IPS-18a (cell line): ENCODE measurements at regions not wholly inside any gene's neighbourhood (a gene's known extent, or its start where the extent isn't known, plus 50 kb on each side); places are given as distances from the start of the nearest gene placed in this dataset.

Source experiments
- H3K27ac ChIP-seq: one replicate; pipeline ENCODE4 v1.5.1; 2013; ENCODE audit warnings: low read length
- H3K27me3 ChIP-seq: one replicate; pipeline ENCODE4 v1.6.1; 2013; ENCODE audit warnings: mild to moderate bottlenecking, low read length; ENCODE audit not compliant: control insufficient read depth, insufficient read depth
- H3K36me3 ChIP-seq: one replicate; pipeline ENCODE4 v1.6.1; 2013; ENCODE audit warnings: low read depth, low read length; ENCODE audit not compliant: control insufficient read depth
- H3K4me1 ChIP-seq: one replicate; pipeline ENCODE4 v1.6.1; 2013; ENCODE audit warnings: low read depth, low read length; ENCODE audit not compliant: control insufficient read depth
- H3K4me3 ChIP-seq: one replicate; pipeline ENCODE4 v1.5.1; 2013; ENCODE audit warnings: low read length
- H3K9ac ChIP-seq: one replicate; pipeline ENCODE4 v1.6.1; 2013; ENCODE audit warnings: mild to moderate bottlenecking, low read length, moderate library complexity
- H3K9me3 ChIP-seq: one replicate; pipeline ENCODE4 v1.6.1; 2013; ENCODE audit warnings: low read depth, low read length; ENCODE audit not compliant: control insufficient read depth

- Histone ChIP-seq H3K27ac (no peak overlapping the region), H3K36me3 (no peaks in the 10 kb centered on the region), H3K9me3 (no peaks in the 10 kb centered on the region), H3K27me3 (no peaks in the 10 kb centered on the region), H3K9ac (no peak overlapping the region), H3K4me1 (no peaks in the 10 kb centered on the region), H3K4me3 (no peak overlapping the region)
Measured at GRCh38 chr14:98665007-98665406, 607.0 kb downstream of the BCL11B start.

- Histone ChIP-seq H3K4me1 (no peaks in the 10 kb centered on the region), H3K27ac (no peak overlapping the region), H3K9ac (no peak overlapping the region), H3K27me3 (no peaks in the 10 kb centered on the region), H3K36me3 (no peaks in the 10 kb centered on the region), H3K4me3 (no peak overlapping the region), H3K9me3 (no peaks in the 10 kb centered on the region)
Measured at GRCh38 chr14:98666545-98666944, 605.5 kb downstream of the BCL11B start.

- Histone ChIP-seq H3K9me3 (no peaks in the 10 kb centered on the region), H3K4me1 (no peaks in the 10 kb centered on the region), H3K4me3 (no peak overlapping the region), H3K27me3 (no peaks in the 10 kb centered on the region), H3K9ac (no peak overlapping the region), H3K36me3 (no peaks in the 10 kb centered on the region), H3K27ac (no peak overlapping the region)
Measured at GRCh38 chr14:98682033-98682432, 590.0 kb downstream of the BCL11B start.

GRCh38 chr14:98682726-98683125 lies 589.3 kb downstream of the BCL11B start:
- H3K4me1 ChIP-seq = no peaks in the 10 kb centered on the region
- H3K36me3 ChIP-seq = no peaks in the 10 kb centered on the region
- no peak overlapping the region for H3K4me3 ChIP-seq
- no peak overlapping the region for H3K27ac ChIP-seq
- H3K9me3 ChIP-seq = no peaks in the 10 kb centered on the region
- no peaks in the 10 kb centered on the region for H3K27me3 ChIP-seq
- H3K9ac ChIP-seq = no peak overlapping the region

GRCh38 chr14:98684468-98684867 lies 587.5 kb downstream of the BCL11B start:
- Histone ChIP-seq H3K4me1 (no peaks in the 10 kb centered on the region), H3K36me3 (no peaks in the 10 kb centered on the region), H3K27me3 (no peaks in the 10 kb centered on the region), H3K9me3 (no peaks in the 10 kb centered on the region), H3K9ac (no peak overlapping the region), H3K27ac (no peak overlapping the region), H3K4me3 (no peak overlapping the region)

- H3K4me3 ChIP-seq = no peak overlapping the region
- no peak overlapping the region for H3K9ac ChIP-seq
- no peak overlapping the region for H3K27ac ChIP-seq
- H3K4me1 ChIP-seq = no peaks in the 10 kb centered on the region
- no peaks in the 10 kb centered on the region for H3K27me3 ChIP-seq
- no peaks in the 10 kb centered on the region for H3K9me3 ChIP-seq
- no peaks in the 10 kb centered on the region for H3K36me3 ChIP-seq
Measured at GRCh38 chr14:98685725-98686124, 586.3 kb downstream of the BCL11B start.

- no peak overlapping the region for H3K4me3 ChIP-seq
- no peaks in the 10 kb centered on the region for H3K9me3 ChIP-seq
- H3K27ac ChIP-seq = no peak overlapping the region
- H3K36me3 ChIP-seq = no peaks in the 10 kb centered on the region
- H3K4me1 ChIP-seq = no peaks in the 10 kb centered on the region
- no peak overlapping the region for H3K9ac ChIP-seq
- no peaks in the 10 kb centered on the region for H3K27me3 ChIP-seq
Measured at GRCh38 chr14:98688446-98688845, 583.6 kb downstream of the BCL11B start.

GRCh38 chr14:98689951-98690350 lies 582.0 kb downstream of the BCL11B start:
- Histone ChIP-seq H3K4me3 (no peak overlapping the region), H3K4me1 (no peaks in the 10 kb centered on the region), H3K9me3 (no peaks in the 10 kb centered on the region), H3K36me3 (no peaks in the 10 kb centered on the region), H3K27me3 (no peaks in the 10 kb centered on the region), H3K27ac (no peak overlapping the region), H3K9ac (no peak overlapping the region)

GRCh38 chr14:98692832-98693231 lies 579.2 kb downstream of the BCL11B start:
- Histone ChIP-seq H3K9me3 (no peaks in the 10 kb centered on the region), H3K27ac (no peak overlapping the region), H3K27me3 (no peaks in the 10 kb centered on the region), H3K9ac (no peak overlapping the region), H3K4me3 (no peak overlapping the region), H3K4me1 (no peaks in the 10 kb centered on the region), H3K36me3 (no peaks in the 10 kb centered on the region)

GRCh38 chr14:98694541-98694940 lies 577.5 kb downstream of the BCL11B start:
- Histone ChIP-seq H3K4me3 (no peak overlapping the region), H3K36me3 (no peaks in the 10 kb centered on the region), H3K27ac (no peak overlapping the region), H3K9me3 (no peaks in the 10 kb centered on the region), H3K9ac (no peak overlapping the region), H3K27me3 (no peaks in the 10 kb centered on the region), H3K4me1 (no peaks in the 10 kb centered on the region)

- Histone ChIP-seq H3K9ac (no peak overlapping the region), H3K4me3 (no peak overlapping the region), H3K36me3 (no peaks in the 10 kb centered on the region), H3K27me3 (no peaks in the 10 kb centered on the region), H3K27ac (no peak overlapping the region), H3K4me1 (no peaks in the 10 kb centered on the region), H3K9me3 (no peaks in the 10 kb centered on the region)
Measured at GRCh38 chr14:98695809-98696208, 576.2 kb downstream of the BCL11B start.

- Histone ChIP-seq H3K9ac (no peak overlapping the region), H3K36me3 (no peaks in the 10 kb centered on the region), H3K27ac (no peak overlapping the region), H3K4me1 (no peaks in the 10 kb centered on the region), H3K27me3 (no peaks in the 10 kb centered on the region), H3K9me3 (no peaks in the 10 kb centered on the region), H3K4me3 (no peak overlapping the region)
Measured at GRCh38 chr14:98698341-98698740, 573.7 kb downstream of the BCL11B start.
